ENCODE measurements at regions not wholly inside any gene's neighbourhood (a gene's known extent, or its start where the extent isn't known, plus 50 kb on each side); places are given as distances from the start of the nearest gene placed in this dataset.
"Not testable (repeated sequence)": the region's sequence is repeated elsewhere in the genome, so short reads cannot be mapped to it uniquely, and the experiment has no call there.

GRCh38 chr17:68780596-68780995, 174.6 kb downstream of the ABCA8 start:
- no peak for DNase-seq (ENCODE audit: low read depth in 3 of 3)

- no peak for DNase-seq (ENCODE audit: low read depth in 3 of 3)
These were observed 176.5 kb downstream of the ABCA8 start for GRCh38 chr17:68778726-68779125.

- DNase-seq (ENCODE audit: low read depth in 3 of 3): no peak
These were observed 176.9 kb upstream of the FAM20A start for GRCh38 chr17:68777856-68778694.

GRCh38 chr17:68777243-68777855, 176.2 kb upstream of the FAM20A start:
- no peak for DNase-seq (ENCODE audit: low read depth in 3 of 3)

- no peak for DNase-seq (ENCODE audit: low read depth in 3 of 3)
These were observed 175.3 kb upstream of the FAM20A start for GRCh38 chr17:68776451-68776850.

GRCh38 chr17:68775969-68776368, 174.8 kb upstream of the FAM20A start:
- no peak for DNase-seq (ENCODE audit: low read depth in 3 of 3)

GRCh38 chr17:68775318-68775717, 174.2 kb upstream of the FAM20A start:
- no peak for DNase-seq (ENCODE audit: low read depth in 3 of 3)

- no peak for DNase-seq (ENCODE audit: low read depth in 3 of 3)
These were observed 170.8 kb upstream of the FAM20A start for GRCh38 chr17:68771867-68772515.

- no peak for DNase-seq (ENCODE audit: low read depth in 3 of 3)
These were observed 167.6 kb upstream of the FAM20A start for GRCh38 chr17:68768804-68769203.

- no peak for DNase-seq (ENCODE audit: low read depth in 3 of 3)
These were observed 165.5 kb upstream of the FAM20A start for GRCh38 chr17:68766640-68767039.

- DNase-seq (ENCODE audit: low read depth in 3 of 3): no peak
These were observed 162.4 kb upstream of the FAM20A start for GRCh38 chr17:68763562-68763961.

- no peak for DNase-seq (ENCODE audit: low read depth in 3 of 3)
These were observed 161.7 kb upstream of the FAM20A start for GRCh38 chr17:68762911-68763310.

- no peak for DNase-seq (ENCODE audit: low read depth in 3 of 3)
These were observed 158.9 kb upstream of the FAM20A start for GRCh38 chr17:68760141-68760475.

GRCh38 chr17:68759343-68760140, 158.4 kb upstream of the FAM20A start:
- DNase-seq (ENCODE audit: low read depth in 3 of 3): peak; percentile 20 to 42 (median 32)

GRCh38 chr17:68759002-68759342, 157.8 kb upstream of the FAM20A start:
- no peak for DNase-seq (ENCODE audit: low read depth in 3 of 3)

GRCh38 chr17:68757866-68758757, 156.9 kb upstream of the FAM20A start:
- DNase-seq (ENCODE audit: low read depth in 3 of 3): not testable (repeated sequence)

GRCh38 chr17:68753985-68754769, 153.0 kb upstream of the FAM20A start:
- DNase-seq (ENCODE audit: low read depth in 3 of 3): no peak

GRCh38 chr17:68750208-68750562, 149.0 kb upstream of the FAM20A start:
- no peak for DNase-seq (ENCODE audit: low read depth in 3 of 3)

- DNase-seq (ENCODE audit: low read depth in 3 of 3): no peak
These were observed 148.4 kb upstream of the FAM20A start for GRCh38 chr17:68749349-68750207.

GRCh38 chr17:68748381-68748780, 147.2 kb upstream of the FAM20A start:
- no peak for DNase-seq (ENCODE audit: low read depth in 3 of 3)

Measured in stimulated activated CD4-positive, alpha-beta T cell treated with anti-CD3 and anti-CD28 coated beads, TNF-alpha, amount 100 ng/mL, for 48 hours (primary cell).